ENCODE measurements at regions not wholly inside any gene's neighbourhood (a gene's known extent, or its start where the extent isn't known, plus 50 kb on each side); places are given as distances from the start of the nearest gene placed in this dataset.

GRCh38 chr2:153635494-153635893, 156.9 kb upstream of the RPRM start:
- TF ChIP-seq EZH2 (IDR thresholded peaks at IDR 0.05; ENCODE audit: borderline replicate concordance, insufficient read depth, low read length, poor library complexity, severe bottlenecking) (no peak), POLR2AphosphoS5 (IDR thresholded peaks at IDR 0.05) (no peak), SMC3 (conservative IDR thresholded peaks at IDR 0.05; ENCODE audit: poor library complexity) (no peak), MXI1 (conservative IDR thresholded peaks at IDR 0.05; ENCODE audit: poor library complexity, severe bottlenecking) (no peak), EP300 (conservative IDR thresholded peaks at IDR 0.05; ENCODE audit: poor library complexity, severe bottlenecking) (no peak), RAD21 (conservative IDR thresholded peaks at IDR 0.05) (no peak), REST (IDR thresholded peaks at IDR 0.05; ENCODE audit: borderline replicate concordance) (no peak), TAF1 (IDR thresholded peaks at IDR 0.05; ENCODE audit: low read depth) (no peak)
- TF ChIP-seq, protein P1, sequence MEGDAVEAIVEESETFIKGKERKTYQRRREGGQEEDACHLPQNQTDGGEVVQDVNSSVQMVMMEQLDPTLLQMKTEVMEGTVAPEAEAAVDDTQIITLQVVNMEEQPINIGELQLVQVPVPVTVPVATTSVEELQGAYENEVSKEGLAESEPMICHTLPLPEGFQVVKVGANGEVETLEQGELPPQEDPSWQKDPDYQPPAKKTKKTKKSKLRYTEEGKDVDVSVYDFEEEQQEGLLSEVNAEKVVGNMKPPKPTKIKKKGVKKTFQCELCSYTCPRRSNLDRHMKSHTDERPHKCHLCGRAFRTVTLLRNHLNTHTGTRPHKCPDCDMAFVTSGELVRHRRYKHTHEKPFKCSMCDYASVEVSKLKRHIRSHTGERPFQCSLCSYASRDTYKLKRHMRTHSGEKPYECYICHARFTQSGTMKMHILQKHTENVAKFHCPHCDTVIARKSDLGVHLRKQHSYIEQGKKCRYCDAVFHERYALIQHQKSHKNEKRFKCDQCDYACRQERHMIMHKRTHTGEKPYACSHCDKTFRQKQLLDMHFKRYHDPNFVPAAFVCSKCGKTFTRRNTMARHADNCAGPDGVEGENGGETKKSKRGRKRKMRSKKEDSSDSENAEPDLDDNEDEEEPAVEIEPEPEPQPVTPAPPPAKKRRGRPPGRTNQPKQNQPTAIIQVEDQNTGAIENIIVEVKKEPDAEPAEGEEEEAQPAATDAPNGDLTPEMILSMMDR (IDR thresholded peaks at IDR 0.05; ENCODE audit: poor library complexity, severe bottlenecking) = no peak
- H3F3A ChIP-seq (ENCODE audit: insufficient read depth, low read length, poor library complexity, severe bottlenecking) = no peaks in the 10 kb centered on the region
- no peak overlapping the region for H3K4me3 ChIP-seq (ENCODE audit: low read length)
- H3K36me3 ChIP-seq (ENCODE audit: insufficient read depth, low read length) = no peaks in the 10 kb centered on the region
- H3K27ac ChIP-seq (ENCODE audit: low read length) = no peak overlapping the region
- H2AFZ ChIP-seq (ENCODE audit: low read depth, low read length) = no peak overlapping the region
- H3K27me3 ChIP-seq (ENCODE audit: insufficient read depth, low read depth, low read length) = no peaks in the 10 kb centered on the region
- no peaks in the 10 kb centered on the region for H3K9me3 ChIP-seq (ENCODE audit: low read length)
- no peaks in the 10 kb centered on the region for H4K20me1 ChIP-seq (ENCODE audit: insufficient read depth)
- no peaks in the 10 kb centered on the region for H3K79me2 ChIP-seq (replicated peaks; ENCODE audit: insufficient read depth, low read length)
- no peak overlapping the region for H3K4me2 ChIP-seq (ENCODE audit: low read length)
- H3K9me2 ChIP-seq (ENCODE audit: insufficient read depth, low read length) = no peaks in the 10 kb centered on the region
- no peak overlapping the region for H3K9ac ChIP-seq (ENCODE audit: low read length)

- no peaks in the 10 kb centered on the region for H3K27me3 ChIP-seq (ENCODE audit: insufficient read depth, low read depth, low read length)
- H3K9ac ChIP-seq (ENCODE audit: low read length) = no peak overlapping the region
- H3K4me3 ChIP-seq (ENCODE audit: low read length) = no peak overlapping the region
- no peaks in the 10 kb centered on the region for H3K9me3 ChIP-seq (ENCODE audit: low read length)
- H4K20me1 ChIP-seq (ENCODE audit: insufficient read depth) = no peaks in the 10 kb centered on the region
- H3K4me2 ChIP-seq (ENCODE audit: low read length) = no peak overlapping the region
- H3K27ac ChIP-seq (ENCODE audit: low read length) = no peak overlapping the region
- H2AFZ ChIP-seq (ENCODE audit: low read depth, low read length) = no peak overlapping the region
- TF ChIP-seq SMC3 (conservative IDR thresholded peaks at IDR 0.05; ENCODE audit: poor library complexity) = no peak
- TF ChIP-seq POLR2AphosphoS5 (IDR thresholded peaks at IDR 0.05) = no peak
- no peak for TF ChIP-seq MXI1 (conservative IDR thresholded peaks at IDR 0.05; ENCODE audit: poor library complexity, severe bottlenecking)
- no peak for TF ChIP-seq RAD21 (conservative IDR thresholded peaks at IDR 0.05)
- no peak for TF ChIP-seq REST (IDR thresholded peaks at IDR 0.05; ENCODE audit: borderline replicate concordance)
- no peak for TF ChIP-seq TAF1 (IDR thresholded peaks at IDR 0.05; ENCODE audit: low read depth)
- no peak for TF ChIP-seq EP300 (conservative IDR thresholded peaks at IDR 0.05; ENCODE audit: poor library complexity, severe bottlenecking)
- TF ChIP-seq, protein P1 (IDR thresholded peaks at IDR 0.05; ENCODE audit: poor library complexity, severe bottlenecking) = no peak
- TF ChIP-seq EZH2 (IDR thresholded peaks at IDR 0.05; ENCODE audit: borderline replicate concordance, insufficient read depth, low read length, poor library complexity, severe bottlenecking) = no peak
- no peaks in the 10 kb centered on the region for H3K9me2 ChIP-seq (ENCODE audit: insufficient read depth, low read length)
- H3K36me3 ChIP-seq (ENCODE audit: insufficient read depth, low read length) = no peaks in the 10 kb centered on the region
- H3K79me2 ChIP-seq (replicated peaks; ENCODE audit: insufficient read depth, low read length) = no peaks in the 10 kb centered on the region
- H3F3A ChIP-seq (ENCODE audit: insufficient read depth, low read length, poor library complexity, severe bottlenecking) = no peaks in the 10 kb centered on the region
These were observed 162.5 kb upstream of the RPRM start for GRCh38 chr2:153641046-153641445.

Measured in neural cell (in vitro differentiated cells).